CD4-positive, alpha-beta T cell treated with Interleukin-2 at 100 ng/mL for 4 hours (primary cell): ENCODE measurements at regions not wholly inside any gene's neighbourhood (a gene's known extent, or its start where the extent isn't known, plus 50 kb on each side); places are given as distances from the start of the nearest gene placed in this dataset.

Experiments
- DNase-seq: peaks from one replicate; pipeline ENCODE4 v3.0.0-alpha.2; 2020; ENCODE audit warnings: low spot score

DNA sequence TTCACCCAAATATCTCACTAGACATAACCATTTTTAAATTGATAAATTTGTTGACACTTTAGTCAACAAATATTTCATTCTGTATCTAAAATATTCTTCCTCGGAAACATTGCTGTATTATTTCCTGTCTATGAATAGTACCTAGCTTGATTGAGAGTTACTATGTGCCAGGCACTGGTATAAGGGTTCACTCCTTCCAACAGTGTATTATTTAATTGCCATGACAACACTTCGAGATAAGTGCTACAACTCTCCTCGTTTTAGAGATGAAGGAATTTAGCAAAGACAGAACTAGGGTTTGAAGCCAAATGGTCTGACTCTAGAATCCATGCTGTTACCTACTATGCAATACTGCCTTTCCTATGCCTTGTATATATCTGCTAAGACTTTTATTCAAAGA lies 287.2 kb downstream of the YTHDC2 start:
- DNase-seq: no peak

DNA sequence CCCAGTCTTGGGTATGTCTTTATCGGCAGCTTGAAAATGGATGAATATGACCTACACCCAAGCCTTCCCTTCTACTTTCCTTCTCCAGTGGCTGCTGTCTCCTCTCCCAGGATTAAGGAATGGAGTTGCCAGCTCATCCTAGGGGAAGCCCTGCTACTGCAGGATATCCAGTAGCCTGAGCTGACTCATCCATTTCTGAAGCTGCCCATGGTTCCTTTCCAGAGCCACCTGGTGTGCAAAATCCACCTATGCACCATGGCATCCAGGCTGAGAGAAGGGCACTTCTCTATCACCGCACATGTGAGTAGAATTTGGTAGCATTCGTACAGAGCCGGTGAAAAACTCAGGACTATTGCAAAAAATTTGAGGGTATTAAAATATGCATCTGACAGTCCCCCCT lies 290.8 kb downstream of the YTHDC2 start:
- DNase-seq: no peak

DNA sequence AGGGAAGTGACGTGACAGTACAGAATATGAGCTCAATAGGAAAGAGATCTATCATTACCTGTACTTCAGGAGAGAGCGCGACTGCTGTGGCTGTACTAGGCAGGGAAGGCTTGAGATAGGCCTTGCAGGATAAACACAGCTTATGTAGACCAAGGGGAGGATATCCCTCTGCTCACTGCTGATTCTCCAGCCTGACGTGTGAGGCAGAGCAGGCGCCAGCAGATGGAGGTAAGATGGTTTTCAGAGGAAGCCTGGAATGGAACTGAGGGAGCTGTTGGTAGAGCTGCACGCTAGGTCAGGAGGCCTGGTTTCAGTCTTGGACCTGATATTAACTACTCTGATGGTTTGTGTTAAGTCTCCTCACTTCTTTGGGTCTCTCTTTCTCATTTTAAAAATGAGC lies 291.4 kb downstream of the YTHDC2 start:
- no peak for DNase-seq

DNA sequence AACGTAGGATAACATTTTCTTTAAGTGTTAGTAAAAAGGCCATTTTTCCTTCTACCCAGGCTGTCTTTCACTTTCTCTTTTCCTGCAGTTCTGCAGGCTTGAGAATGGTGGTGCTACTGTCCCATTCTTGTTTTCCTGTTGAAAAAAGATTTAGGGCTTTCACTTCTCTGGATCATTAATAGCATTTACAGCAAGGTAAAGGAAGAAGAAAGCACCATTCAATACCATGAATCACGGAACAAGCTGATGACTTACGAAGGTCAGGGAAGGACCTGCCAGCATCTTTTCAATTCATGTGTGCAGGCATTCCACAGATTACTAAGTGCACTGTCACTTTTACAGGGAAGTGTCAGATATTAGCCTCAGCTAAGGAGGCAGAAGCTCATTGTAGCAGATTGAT lies 292.8 kb downstream of the YTHDC2 start:
- no peak for DNase-seq

DNA sequence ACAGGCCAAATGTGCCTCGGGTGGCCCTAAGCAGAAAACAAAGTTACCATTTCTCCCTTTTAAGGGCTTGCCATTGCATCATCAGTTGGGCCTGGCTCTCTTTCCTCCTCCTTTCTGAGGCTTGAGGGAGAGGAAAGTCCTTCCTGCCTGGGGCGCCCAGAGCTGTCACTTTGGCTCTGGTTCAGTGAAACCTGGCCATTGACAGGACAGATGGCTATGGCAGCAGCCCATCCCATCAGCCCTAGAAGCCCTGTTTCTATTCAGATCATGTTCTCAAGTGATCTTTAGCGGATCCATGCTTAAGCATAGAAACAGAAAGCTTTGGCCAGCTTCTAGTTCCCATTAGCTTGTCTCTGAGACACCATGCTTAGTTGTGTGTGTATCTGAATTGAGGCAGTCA lies 293.4 kb downstream of the YTHDC2 start:
- no peak for DNase-seq

DNA sequence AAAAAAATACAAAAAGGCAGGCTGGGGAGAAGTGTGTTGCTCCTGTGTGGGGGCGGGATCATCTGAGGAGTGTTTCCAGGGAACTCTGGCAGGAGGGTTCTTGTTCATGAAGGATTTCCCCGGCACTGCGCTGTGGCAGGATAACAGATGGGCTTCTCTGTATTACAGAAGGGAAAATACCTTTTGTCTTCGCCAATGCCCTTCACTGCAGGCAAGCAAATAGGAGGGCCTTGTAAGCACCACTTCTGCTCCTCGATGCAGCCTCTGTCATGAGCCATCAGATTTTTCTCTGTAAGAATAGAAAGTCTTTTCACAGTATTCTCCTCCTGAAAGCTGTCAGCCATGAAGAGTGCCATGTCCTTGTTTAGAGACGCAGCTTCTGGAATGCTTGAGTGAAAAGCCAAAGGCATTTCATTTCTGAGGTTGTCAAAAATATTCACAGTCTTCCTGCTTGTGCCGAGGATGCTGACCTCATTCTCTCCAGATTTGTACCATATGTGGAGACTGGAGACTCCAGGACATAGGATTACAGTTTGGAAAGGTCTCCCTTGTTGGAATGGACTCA lies 294.0 kb downstream of the YTHDC2 start:
- no peak for DNase-seq

DNA sequence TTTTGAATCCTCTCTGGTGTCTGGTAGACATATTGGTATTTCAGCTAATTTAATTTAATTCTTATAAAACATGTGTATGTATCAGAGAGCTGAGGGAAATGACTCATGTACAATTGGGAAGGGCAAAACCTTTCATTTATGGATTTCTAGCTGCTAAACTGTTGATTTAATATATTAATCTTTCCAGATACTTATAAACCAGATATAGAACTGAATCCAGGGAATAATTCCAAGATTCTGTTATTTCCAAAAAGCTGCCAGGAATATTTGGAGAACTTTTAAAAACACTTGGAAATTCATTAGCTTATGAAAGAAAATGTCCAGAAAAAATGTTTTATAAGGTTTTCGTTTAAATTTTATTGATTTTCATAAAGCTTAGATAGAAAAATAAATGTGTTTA lies 295.5 kb downstream of the YTHDC2 start:
- no peak for DNase-seq

DNA sequence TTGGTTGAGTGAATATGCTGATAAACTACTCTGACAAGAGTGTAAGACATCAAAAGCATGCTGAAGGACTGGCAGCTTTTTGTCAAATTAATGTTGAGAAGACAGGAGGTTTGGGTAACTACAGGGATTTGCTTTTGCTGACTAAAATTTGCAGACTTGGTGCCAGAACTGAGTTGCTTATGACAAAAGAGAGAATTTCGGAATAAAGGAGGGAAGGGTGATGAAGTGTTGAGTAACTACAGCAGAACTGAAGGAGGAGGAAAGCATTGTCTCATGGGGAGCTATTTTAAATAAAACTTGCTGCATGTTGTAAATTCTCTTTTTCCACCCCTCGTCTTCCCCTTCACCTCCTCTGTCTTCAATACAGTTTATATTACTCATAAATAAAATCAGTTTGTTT lies 296.1 kb downstream of the YTHDC2 start:
- no peak for DNase-seq

DNA sequence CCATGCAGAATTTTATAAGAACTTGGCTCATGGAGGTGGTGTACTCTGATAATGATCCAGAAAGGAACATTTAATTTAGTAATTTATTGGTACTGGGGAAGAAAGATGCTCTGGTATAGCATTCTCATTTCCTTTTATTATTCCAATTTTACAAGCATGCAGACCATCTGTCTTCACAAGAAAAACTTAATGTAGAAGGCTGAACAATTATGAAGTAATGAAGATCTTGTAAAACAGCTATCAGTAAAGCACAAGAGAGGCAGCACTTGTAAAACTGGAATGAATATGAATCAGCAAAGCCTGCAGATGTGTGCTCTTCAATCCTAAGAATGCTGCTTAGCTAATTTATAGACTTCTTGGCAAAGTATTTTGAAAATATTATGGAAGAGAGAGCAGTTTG lies 300.0 kb downstream of the YTHDC2 start:
- no peak for DNase-seq

DNA sequence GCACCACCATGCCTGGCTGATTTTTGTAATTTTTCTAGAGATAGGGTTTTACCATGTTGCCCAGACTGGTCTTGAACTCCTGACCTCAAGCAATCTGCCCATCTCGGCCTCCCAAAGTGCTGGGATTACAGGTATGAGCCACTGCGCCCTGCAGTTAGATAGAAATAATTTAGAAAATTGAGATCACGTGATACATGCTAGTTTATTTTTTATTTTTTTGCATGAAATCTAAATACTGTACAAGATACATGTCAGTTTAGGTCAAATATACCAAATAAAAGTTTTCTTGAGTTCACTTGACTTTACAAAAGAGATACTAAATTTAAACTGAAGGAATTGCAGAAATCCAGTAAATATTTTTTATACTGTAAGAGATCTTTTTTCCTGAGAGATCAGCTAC lies 304.2 kb downstream of the YTHDC2 start:
- no peak for DNase-seq

DNA sequence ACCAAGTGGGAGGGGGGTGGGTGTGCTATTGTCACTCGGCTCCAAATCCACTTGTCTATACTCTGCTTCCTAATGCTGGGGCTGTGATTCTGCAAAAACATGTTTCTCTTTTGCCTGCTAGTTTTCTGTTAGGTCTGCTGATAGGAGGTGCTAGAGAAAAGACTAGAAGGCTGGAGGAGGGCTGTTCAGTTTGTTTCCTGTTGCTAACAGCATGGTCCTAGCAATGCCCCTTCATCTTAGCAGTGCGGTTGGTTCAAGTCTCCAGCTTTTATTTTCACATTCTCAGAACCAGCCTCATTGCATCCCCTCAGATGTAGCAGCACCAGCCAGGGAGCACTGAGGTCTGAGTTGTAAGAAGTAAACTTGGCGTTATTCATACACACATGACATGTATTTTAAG lies 310.2 kb downstream of the YTHDC2 start:
- DNase-seq: no peak

DNA sequence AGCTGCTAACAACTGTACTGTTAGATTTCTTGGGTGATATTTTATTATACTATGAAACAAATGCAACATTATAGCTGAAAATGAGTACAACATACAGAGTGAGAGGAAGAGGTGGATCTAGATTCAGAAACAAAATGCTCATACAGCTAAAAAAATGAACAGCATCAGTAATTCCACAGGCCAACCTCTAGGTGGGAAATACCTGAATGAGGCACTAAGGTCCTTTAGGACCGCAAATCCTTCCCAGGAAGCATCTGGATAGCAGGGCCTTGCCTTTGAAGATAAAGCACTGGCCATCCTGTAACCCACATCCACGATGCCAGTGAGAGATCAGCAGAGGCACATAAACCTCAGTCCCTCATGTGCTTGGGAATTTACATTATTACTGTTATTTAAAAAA lies 310.8 kb downstream of the YTHDC2 start:
- no peak for DNase-seq

DNA sequence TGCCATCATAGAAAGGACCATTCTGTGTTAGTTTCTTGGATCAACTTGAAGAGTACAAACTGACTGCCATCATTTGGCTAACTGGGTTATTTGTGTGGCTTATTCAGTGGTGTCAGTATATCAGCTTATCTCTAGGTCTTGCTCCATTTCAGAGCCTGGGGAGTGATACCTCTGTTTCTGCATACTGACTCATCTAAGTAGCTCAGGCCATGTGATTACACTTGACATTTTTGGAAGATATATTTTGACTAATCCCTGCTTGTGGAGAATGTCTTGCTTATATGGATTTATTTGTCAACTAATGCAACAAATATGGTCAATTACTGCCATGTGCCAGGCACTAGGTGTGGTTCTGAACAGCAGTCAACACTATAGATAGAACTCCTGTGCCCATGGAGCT lies 311.7 kb downstream of the YTHDC2 start:
- no peak for DNase-seq

DNA sequence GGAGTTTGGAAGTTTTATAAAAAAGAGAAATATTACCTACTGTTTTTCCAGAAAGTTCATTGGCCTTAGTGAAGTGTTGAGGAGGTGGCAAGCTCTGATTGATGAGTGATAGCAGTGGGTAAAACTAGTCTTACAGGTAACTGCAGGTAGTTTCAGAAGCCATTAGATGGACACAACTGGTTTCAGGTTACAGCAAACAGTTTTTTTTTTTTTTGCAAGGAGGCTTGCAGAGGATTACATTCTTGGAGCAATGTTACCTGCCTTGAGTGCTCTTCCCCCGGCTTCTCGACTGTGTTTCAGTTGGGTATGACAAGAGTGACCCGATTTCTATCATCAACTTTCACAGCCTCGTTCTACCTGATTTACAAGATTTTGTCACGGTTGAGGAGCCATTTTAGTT lies 333.4 kb downstream of the YTHDC2 start:
- no peak for DNase-seq

DNA sequence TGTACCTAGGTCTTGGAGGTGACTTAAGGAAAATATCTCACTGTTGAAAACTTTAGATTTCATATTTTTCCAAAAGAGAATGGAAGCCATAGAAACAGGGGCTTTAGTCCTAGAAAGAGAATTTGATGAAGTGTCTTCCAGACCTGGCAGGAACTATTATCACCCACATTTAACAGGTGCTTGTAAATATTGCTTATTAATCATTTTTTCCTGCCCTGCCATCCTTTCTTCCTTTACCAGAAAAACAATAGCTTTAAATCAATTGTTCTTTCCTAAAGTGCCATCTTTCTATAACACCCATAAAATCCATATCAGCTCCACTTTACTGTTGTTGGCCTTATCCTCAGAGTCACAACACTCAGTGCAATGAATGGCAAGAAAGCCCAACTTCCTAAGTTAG lies 350.9 kb downstream of the YTHDC2 start:
- DNase-seq: no peak

DNA sequence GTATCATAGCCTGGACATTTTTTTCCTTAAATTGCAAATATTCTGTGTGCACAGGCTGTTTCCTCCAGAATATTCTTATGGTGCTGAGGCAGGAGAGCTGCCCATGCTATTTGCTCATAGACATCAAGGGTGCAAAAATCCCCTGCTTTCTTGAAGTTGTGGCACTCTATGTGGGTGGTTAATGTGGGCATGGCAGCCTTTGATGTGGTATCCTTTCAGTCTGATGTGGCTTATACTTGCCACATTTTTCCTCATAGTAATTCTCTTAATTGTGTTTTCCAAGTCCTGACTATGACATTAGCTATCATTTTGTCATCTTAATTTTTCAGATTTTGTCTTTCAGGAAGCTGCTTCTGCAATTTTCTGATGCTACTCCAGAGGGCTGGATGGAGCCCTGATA lies 353.3 kb downstream of the YTHDC2 start:
- DNase-seq: no peak

DNA sequence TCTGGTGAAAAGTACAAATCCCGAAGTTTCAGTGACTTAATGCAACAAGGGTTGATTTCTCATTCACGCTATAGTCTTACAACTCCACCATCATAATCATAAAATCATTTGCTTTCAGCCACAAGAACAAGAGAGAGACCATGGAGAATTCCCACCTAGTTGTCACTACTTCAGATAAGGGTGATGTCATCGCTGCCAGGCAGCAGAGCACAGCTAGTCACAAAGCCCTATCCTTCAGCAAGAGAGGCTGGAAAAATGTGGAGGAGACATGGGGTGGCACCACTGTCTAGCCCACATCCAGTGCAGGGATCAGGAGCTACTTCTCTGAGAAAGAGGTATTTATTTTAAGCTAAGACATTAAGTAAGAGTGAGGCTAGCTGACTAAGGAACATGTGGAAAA lies 356.1 kb downstream of the YTHDC2 start:
- no peak for DNase-seq

DNA sequence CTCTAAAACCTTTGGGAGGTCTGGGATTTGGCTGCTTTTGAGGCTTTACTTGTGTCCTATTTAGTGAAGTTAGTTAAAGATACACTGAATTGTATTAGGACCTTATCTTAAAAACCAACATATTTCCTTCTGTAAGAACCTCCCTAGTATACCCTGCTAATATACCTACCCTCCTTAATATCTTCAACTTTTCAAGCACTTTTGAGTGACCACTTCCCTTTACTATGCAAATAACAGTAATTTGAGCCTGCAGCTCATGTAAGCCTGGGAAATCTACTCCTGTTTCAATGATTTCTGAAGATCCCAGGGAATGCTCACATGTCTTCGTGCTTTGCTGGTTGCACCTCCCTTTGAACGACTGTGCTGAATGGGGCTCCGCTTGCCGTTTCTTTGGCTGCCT lies 358.5 kb downstream of the YTHDC2 start:
- DNase-seq: no peak

DNA sequence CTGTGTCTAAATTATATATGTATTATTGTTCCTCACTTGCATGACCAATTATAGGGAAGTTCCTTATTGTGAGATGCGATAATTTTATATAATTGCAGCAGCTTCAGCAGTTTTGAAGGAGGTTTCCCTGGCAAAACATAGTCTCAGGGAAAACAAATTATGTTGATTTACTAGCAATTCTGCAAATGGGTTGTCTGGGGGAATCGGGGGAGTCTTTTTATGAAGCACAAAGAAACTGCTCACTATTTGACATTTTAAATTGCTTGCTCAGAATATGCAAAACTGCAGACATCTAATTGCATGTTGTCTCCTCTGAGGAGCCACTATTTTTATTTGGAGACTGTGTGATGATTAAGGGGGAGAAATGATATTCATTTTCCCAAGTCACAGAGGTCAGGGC lies 361.6 kb downstream of the YTHDC2 start:
- no peak for DNase-seq

DNA sequence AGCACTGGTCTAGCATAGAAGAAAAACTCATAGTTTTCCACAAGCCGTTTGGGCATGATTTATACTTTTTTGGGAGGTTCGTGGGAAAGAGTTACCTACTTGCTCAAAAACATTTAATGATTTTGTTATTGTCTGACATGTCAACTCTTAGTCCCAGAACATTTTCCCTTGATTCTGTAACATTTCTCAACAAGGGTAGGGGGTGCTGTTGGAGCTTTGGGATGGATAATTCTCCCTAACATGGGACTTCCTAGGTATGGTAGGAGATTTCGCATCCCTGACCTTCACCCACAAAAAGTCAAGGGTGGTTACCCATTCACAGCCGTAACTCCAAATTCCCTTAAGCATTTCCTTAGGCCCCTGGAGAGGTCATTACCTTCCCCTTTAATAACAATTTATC lies 378.0 kb downstream of the YTHDC2 start:
- no peak for DNase-seq

DNA sequence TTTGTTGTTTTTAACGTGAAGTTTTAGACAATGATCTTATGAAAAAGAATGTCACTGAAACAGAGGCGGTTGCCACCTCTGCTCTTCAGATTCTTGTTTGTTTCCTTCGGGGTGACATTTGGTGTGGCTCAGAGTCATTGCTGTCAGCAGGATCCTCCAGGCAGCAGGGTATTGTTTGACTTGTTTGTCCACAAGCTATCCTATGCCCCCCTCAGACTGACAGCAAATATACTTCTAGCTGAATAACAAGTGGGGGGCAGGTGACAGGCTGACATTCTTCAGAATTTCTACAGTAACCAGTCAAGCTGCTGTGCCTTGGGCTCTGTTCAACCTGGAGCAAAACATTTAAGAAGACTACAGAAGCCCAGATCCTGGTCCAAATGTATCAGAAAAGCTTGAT lies 383.3 kb downstream of the YTHDC2 start:
- no peak for DNase-seq

DNA sequence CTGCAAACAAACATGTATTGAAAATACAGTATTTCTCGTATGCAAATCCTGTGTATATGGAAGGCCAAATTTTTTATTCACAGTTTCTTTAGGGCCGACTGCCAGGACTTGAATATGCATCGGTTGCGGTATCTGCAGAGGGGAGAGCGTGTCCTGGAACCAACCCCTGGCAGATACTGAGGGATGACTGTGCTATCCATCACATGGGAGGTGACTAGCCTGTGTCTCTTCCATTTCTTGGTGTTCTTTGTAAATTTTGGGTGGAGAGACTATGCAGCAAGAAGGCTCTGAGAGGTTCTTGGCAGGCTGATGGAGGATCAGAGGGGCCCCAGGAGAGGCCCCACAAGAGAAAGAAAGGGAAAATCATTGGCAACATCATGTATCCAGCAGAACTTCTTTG lies 384.3 kb downstream of the YTHDC2 start:
- no peak for DNase-seq

DNA sequence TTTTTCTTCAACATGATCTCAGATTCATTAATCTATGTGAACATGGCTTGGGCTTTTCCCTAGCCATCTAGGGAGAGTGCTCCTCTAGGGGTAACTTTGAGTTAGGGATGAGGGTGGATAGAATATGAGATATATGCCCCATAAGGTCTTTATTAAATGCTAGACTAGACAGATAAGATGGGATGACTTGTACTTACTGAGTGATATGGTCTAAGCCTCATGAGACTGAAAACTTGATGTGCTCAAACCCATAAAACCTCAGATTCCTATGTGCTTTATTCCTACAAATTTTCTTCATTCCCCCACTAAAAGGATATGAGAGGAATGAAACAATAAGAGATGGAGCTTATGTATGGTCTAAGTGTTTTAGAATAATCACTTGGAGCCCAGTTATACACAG lies 386.6 kb downstream of the YTHDC2 start:
- no peak for DNase-seq

DNA sequence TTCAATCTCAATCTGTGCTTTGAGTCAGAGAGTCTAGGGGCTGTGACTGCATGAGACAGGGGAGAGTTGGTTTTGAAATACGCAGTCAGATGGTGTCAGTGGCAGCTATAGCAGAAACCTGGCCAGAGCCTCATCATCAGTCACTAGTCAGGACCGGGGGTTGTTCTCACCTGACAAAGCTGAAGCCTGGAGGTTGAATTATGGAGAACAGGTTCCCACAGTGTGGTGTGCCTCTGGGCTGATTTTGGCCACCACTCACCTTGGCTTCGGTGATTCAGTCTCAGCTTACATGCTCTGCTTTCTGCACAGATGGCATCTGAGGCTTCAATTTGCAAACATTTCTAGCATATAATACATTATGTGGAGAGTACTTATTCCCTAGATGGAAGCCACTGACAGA lies 387.3 kb downstream of the YTHDC2 start:
- DNase-seq: no peak

DNA sequence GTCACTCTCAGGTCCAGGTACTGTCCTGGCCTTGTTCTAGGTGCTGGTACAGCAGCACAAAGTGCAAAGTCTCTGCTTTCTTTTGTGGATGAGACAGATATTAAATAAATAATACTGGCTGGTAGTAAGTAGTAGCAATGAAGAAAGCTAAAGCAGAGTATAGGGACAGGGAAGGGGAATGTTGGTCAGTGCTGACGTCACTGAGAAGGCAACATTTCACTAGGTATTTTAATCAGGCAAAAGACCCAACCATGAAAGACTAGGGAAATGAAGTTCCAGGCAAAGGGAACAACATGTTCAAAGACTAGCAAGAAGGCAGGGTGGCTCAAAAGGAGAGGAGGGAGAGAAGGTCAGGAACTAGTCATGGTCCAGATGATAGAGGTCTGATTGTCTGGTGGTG lies 388.2 kb downstream of the YTHDC2 start:
- no peak for DNase-seq
